ENCODE measurements at regions not wholly inside any gene's neighbourhood (a gene's known extent, or its start where the extent isn't known, plus 50 kb on each side); places are given as distances from the start of the nearest gene placed in this dataset.

- TF ChIP-seq CTCF (IDR thresholded peaks at IDR 0.05; ENCODE audit: poor library complexity, severe bottlenecking) (no peak), TAF1 (IDR thresholded peaks at IDR 0.05; ENCODE audit: low read depth) (no peak)
Measured at GRCh38 chr3:20325563-20325962, 139.6 kb upstream of the SGO1 start.

All from neural cell (in vitro differentiated cells).